ENCODE measurements at regions not wholly inside any gene's neighbourhood (a gene's known extent, or its start where the extent isn't known, plus 50 kb on each side); places are given as distances from the start of the nearest gene placed in this dataset.
"Not testable (repeated sequence)": the region's sequence is repeated elsewhere in the genome, so short reads cannot be mapped to it uniquely, and the experiment has no call there.

- H3K27ac Mint-ChIP-seq (ENCODE audit: unreplicated experiment) = no peak overlapping the region
- no TSS peak for BruUV-seq (replicated peaks)
- no peaks in the 10 kb centered on the region for H3K36me3 Mint-ChIP-seq (ENCODE audit: insufficient read depth, unreplicated experiment)
- H3K4me1 Mint-ChIP-seq (ENCODE audit: low read depth, unreplicated experiment) = no peaks in the 10 kb centered on the region
- H3K9me3 Mint-ChIP-seq (ENCODE audit: low read depth, unreplicated experiment) = peaks cover 5% of the 10 kb centered on the region
- CTCF ChIA-PET = no interaction called here
- H3K27me3 Mint-ChIP-seq (ENCODE audit: unreplicated experiment) = no peaks in the 10 kb centered on the region
- H3K4me3 Mint-ChIP-seq (ENCODE audit: low read depth, unreplicated experiment) = no peak overlapping the region
- intact Hi-C loops (cut with micrococcal nuclease; ENCODE audit: unreplicated experiment) = no loop called here
- no peak for TF ChIP-seq CTCF (IDR thresholded peaks at IDR 0.05; ENCODE audit: unreplicated experiment)
- no peak for DNase-seq
Measured at GRCh38 chr1:102691592-102692090, 416.7 kb downstream of the COL11A1 start.

- BruUV-seq (replicated peaks) = no TSS peak
- CTCF ChIA-PET = no interaction called here
- Mint-ChIP-seq H3K27ac (ENCODE audit: unreplicated experiment) (no peak overlapping the region), H3K4me3 (ENCODE audit: low read depth, unreplicated experiment) (no peak overlapping the region), H3K4me1 (ENCODE audit: low read depth, unreplicated experiment) (no peaks in the 10 kb centered on the region), H3K27me3 (ENCODE audit: unreplicated experiment) (no peaks in the 10 kb centered on the region), H3K9me3 (ENCODE audit: low read depth, unreplicated experiment) (peaks cover 13% of the 10 kb centered on the region), H3K36me3 (ENCODE audit: insufficient read depth, unreplicated experiment) (no peaks in the 10 kb centered on the region)
- intact Hi-C loops (cut with micrococcal nuclease; ENCODE audit: unreplicated experiment) = no loop called here
- no peak for TF ChIP-seq CTCF (IDR thresholded peaks at IDR 0.05; ENCODE audit: unreplicated experiment)
- DNase-seq = no peak
Measured at GRCh38 chr1:102687383-102687782, 420.9 kb downstream of the COL11A1 start.

GRCh38 chr1:102661481-102661880, 446.8 kb downstream of the COL11A1 start:
- no peak for TF ChIP-seq CTCF (IDR thresholded peaks at IDR 0.05; ENCODE audit: unreplicated experiment)
- intact Hi-C loops (cut with micrococcal nuclease; ENCODE audit: unreplicated experiment) = no loop called here
- H3K9me3 Mint-ChIP-seq (ENCODE audit: low read depth, unreplicated experiment) = peaks cover 2% of the 10 kb centered on the region
- H3K4me1 Mint-ChIP-seq (ENCODE audit: low read depth, unreplicated experiment) = no peaks in the 10 kb centered on the region
- no peak overlapping the region for H3K4me3 Mint-ChIP-seq (ENCODE audit: low read depth, unreplicated experiment)
- H3K36me3 Mint-ChIP-seq (ENCODE audit: insufficient read depth, unreplicated experiment) = no peaks in the 10 kb centered on the region
- CTCF ChIA-PET = no interaction called here
- BruUV-seq (replicated peaks) = no TSS peak
- no peak overlapping the region for H3K27ac Mint-ChIP-seq (ENCODE audit: unreplicated experiment)
- DNase-seq = no peak
- no peaks in the 10 kb centered on the region for H3K27me3 Mint-ChIP-seq (ENCODE audit: unreplicated experiment)

DNA sequence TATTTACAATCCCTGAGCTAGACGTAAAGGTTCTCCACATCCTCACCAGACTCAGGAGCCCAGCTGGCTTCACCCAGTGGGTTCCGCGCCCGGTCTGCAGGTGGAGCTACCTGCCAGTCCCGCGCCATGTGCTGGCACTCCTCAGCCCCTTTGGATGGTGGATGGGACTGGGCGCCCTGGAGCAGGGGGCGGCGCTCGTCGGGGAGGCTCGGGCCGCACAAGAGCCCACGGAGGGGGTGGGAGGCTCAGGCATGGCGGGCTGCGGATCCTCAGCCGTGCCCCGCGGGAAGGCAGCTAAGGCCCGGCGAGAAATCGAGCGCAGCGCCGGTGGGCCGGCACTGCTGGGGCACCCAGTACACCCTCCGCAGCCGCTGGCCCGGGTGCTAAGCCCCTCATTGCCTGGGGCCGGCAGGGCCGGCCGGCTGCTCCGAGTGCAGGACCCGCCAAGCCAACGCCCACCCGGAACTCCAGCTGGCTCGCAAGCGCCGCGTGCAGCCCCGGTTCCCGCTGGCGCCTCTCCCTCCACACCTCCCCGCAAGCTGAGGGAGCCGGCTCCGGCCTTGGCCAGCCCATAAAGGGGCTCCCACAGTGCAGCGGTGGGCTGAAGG, 448.3 kb downstream of the COL11A1 start:
- H3K36me3 Mint-ChIP-seq (ENCODE audit: insufficient read depth, unreplicated experiment); H3K27ac Mint-ChIP-seq (ENCODE audit: unreplicated experiment); H3K27me3 Mint-ChIP-seq (ENCODE audit: unreplicated experiment); DNase-seq; intact Hi-C loops (cut with micrococcal nuclease; ENCODE audit: unreplicated experiment); H3K9me3 Mint-ChIP-seq (ENCODE audit: low read depth, unreplicated experiment); CTCF ChIA-PET; H3K4me3 Mint-ChIP-seq (ENCODE audit: low read depth, unreplicated experiment); BruUV-seq (replicated peaks); H3K4me1 Mint-ChIP-seq (ENCODE audit: low read depth, unreplicated experiment): not testable (repeated sequence)

GRCh38 chr1:102655034-102655433, 453.3 kb downstream of the COL11A1 start:
- CTCF ChIA-PET = no interaction called here
- no peak overlapping the region for H3K4me3 Mint-ChIP-seq (ENCODE audit: low read depth, unreplicated experiment)
- H3K36me3 Mint-ChIP-seq (ENCODE audit: insufficient read depth, unreplicated experiment) = no peaks in the 10 kb centered on the region
- H3K4me1 Mint-ChIP-seq (ENCODE audit: low read depth, unreplicated experiment) = no peaks in the 10 kb centered on the region
- no peak for TF ChIP-seq CTCF (IDR thresholded peaks at IDR 0.05; ENCODE audit: unreplicated experiment)
- no peaks in the 10 kb centered on the region for H3K9me3 Mint-ChIP-seq (ENCODE audit: low read depth, unreplicated experiment)
- H3K27me3 Mint-ChIP-seq (ENCODE audit: unreplicated experiment) = no peaks in the 10 kb centered on the region
- BruUV-seq (replicated peaks) = no TSS peak
- H3K27ac Mint-ChIP-seq (ENCODE audit: unreplicated experiment) = no peak overlapping the region
- DNase-seq = no peak
- intact Hi-C loops (cut with micrococcal nuclease; ENCODE audit: unreplicated experiment) = no loop called here
